ENCODE measurements at regions not wholly inside any gene's neighbourhood (a gene's known extent, or its start where the extent isn't known, plus 50 kb on each side); places are given as distances from the start of the nearest gene placed in this dataset.

- intact Hi-C loops (cut with DNase I) = no loop called here
- peaks cover 10% of the 10 kb centered on the region for H3K4me1 ChIP-seq
- H3K9me3 ChIP-seq = no peaks in the 10 kb centered on the region
- H3K27ac ChIP-seq = no peak overlapping the region
- no peak for DNase-seq
- no peak overlapping the region for H3K4me3 ChIP-seq
- no peaks in the 10 kb centered on the region for H3K36me3 ChIP-seq
- TF ChIP-seq, protein P1, sequence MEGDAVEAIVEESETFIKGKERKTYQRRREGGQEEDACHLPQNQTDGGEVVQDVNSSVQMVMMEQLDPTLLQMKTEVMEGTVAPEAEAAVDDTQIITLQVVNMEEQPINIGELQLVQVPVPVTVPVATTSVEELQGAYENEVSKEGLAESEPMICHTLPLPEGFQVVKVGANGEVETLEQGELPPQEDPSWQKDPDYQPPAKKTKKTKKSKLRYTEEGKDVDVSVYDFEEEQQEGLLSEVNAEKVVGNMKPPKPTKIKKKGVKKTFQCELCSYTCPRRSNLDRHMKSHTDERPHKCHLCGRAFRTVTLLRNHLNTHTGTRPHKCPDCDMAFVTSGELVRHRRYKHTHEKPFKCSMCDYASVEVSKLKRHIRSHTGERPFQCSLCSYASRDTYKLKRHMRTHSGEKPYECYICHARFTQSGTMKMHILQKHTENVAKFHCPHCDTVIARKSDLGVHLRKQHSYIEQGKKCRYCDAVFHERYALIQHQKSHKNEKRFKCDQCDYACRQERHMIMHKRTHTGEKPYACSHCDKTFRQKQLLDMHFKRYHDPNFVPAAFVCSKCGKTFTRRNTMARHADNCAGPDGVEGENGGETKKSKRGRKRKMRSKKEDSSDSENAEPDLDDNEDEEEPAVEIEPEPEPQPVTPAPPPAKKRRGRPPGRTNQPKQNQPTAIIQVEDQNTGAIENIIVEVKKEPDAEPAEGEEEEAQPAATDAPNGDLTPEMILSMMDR (IDR thresholded peaks at IDR 0.05) = no peak
- H3K27me3 ChIP-seq (ENCODE audit: low read depth) = no peaks in the 10 kb centered on the region
- ATAC-seq = no peak
These were observed 54.7 kb upstream of the NRIP1 start for GRCh38 chr21:15119486-15119885.

- H3K27ac ChIP-seq = no peak overlapping the region
- no peak overlapping the region for H3K4me3 ChIP-seq
- DNase-seq = no peak
- intact Hi-C loops (cut with DNase I) = no loop called here
- TF ChIP-seq, protein P1 (IDR thresholded peaks at IDR 0.05) = no peak
- no peaks in the 10 kb centered on the region for H3K36me3 ChIP-seq
- no peaks in the 10 kb centered on the region for H3K9me3 ChIP-seq
- peak in 1 of 2 donors; percentile 62 for ATAC-seq
- H3K27me3 ChIP-seq (ENCODE audit: low read depth) = no peaks in the 10 kb centered on the region
- peaks cover 10% of the 10 kb centered on the region for H3K4me1 ChIP-seq
These were observed 56.4 kb upstream of the NRIP1 start for GRCh38 chr21:15121097-15121654.

- Histone ChIP-seq H3K36me3 (no peaks in the 10 kb centered on the region), H3K4me1 (peaks cover 10% of the 10 kb centered on the region), H3K27ac (no peak overlapping the region), H3K9me3 (no peaks in the 10 kb centered on the region), H3K27me3 (ENCODE audit: low read depth) (no peaks in the 10 kb centered on the region), H3K4me3 (no peak overlapping the region)
- ATAC-seq = peak; percentile 81 to 90
- TF ChIP-seq, protein P1 (IDR thresholded peaks at IDR 0.05) = no peak
- intact Hi-C loops (cut with DNase I) = no loop called here
- DNase-seq = peak; percentile 45
These were observed 56.9 kb upstream of the NRIP1 start for GRCh38 chr21:15121655-15122120.

GRCh38 chr21:15122241-15122640 is 57.4 kb upstream of the NRIP1 start:
- no peak overlapping the region for H3K27ac ChIP-seq
- peaks cover 10% of the 10 kb centered on the region for H3K4me1 ChIP-seq

DNA sequence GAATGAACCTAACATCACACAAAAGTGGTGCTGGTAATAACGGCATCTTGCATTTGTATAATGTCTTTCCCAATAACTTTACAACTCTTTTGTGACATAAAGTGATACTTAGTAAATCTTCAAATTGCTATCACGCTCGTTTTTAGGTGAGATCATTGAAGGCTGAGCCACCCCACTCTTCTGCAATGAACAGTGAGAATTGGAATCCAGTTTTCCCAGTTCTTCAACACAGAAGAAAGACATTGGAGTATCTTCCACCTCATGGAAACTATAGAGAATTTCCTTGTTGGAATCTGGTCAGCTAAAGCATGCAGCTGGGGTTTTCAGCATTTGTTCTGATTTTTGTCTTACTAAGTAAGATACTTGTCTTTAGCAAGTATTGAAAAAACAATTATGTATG is 59.9 kb upstream of the NRIP1 start:
- H3K4me1 ChIP-seq = peaks cover 10% of the 10 kb centered on the region
- ATAC-seq (no peak), DNase-seq (no peak)
- H3K9me3 ChIP-seq = no peaks in the 10 kb centered on the region
- no peaks in the 10 kb centered on the region for H3K36me3 ChIP-seq
- no peak overlapping the region for H3K4me3 ChIP-seq
- H3K27ac ChIP-seq = no peak overlapping the region
- H3K27me3 ChIP-seq (ENCODE audit: low read depth) = no peaks in the 10 kb centered on the region
- TF ChIP-seq, protein P1 (IDR thresholded peaks at IDR 0.05) = no peak
- intact Hi-C loops (cut with DNase I) = no loop called here

More at GRCh38 chr21:15122241-15122640, 57.4 kb upstream of the NRIP1 start:
- no peak for ATAC-seq
- Histone ChIP-seq H3K4me3 (no peak overlapping the region), H3K27me3 (ENCODE audit: low read depth) (no peaks in the 10 kb centered on the region), H3K36me3 (no peaks in the 10 kb centered on the region), H3K9me3 (no peaks in the 10 kb centered on the region)
- no peak for DNase-seq
- TF ChIP-seq, protein P1 (IDR thresholded peaks at IDR 0.05) = no peak
- intact Hi-C loops (cut with DNase I) = no loop called here
